ENCODE measurements at regions not wholly inside any gene's neighbourhood (a gene's known extent, or its start where the extent isn't known, plus 50 kb on each side); places are given as distances from the start of the nearest gene placed in this dataset.

DNA sequence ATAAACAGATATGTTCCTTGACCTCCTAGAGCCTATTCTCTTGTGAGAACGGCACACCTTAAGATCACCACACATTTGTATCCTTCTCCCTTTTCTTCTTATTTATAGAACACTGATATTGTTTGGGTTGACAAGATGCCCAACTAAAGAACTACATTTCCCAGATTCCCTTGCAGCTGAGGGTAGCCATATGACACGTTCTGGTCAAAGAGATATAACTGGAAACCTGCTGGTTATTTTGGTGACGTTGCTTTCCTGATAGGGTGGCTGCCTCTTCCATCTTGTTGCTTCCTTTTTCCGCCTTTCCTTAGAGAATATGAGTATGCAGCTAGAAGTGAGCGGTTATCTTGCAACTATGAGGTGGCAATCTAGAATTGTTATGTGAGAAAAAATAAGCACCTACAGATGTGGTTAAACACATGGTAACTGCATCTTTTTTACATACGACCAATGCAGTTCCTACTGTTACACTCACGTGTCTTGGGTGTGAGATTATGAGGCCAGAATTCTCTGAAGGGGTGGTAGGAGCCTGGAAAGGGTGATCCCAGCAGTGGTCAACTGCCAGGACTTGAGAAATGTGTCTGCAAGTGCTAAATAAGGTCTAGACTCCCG, 72.9 kb downstream of the SEC61B start:
- no peaks in the 10 kb centered on the region for H3K9me3 ChIP-seq (ENCODE audit: control insufficient read depth, insufficient read depth, low read length)
- no peak overlapping the region for H3K4me3 ChIP-seq (ENCODE audit: low read depth, low read length)
- CTCF ChIA-PET: no interaction called here
- DNase-seq (ENCODE audit: low read depth, low spot score): no peak
- no peak overlapping the region for H3K27ac ChIP-seq (ENCODE audit: low read depth, low read length)
- TF ChIP-seq, protein P1, sequence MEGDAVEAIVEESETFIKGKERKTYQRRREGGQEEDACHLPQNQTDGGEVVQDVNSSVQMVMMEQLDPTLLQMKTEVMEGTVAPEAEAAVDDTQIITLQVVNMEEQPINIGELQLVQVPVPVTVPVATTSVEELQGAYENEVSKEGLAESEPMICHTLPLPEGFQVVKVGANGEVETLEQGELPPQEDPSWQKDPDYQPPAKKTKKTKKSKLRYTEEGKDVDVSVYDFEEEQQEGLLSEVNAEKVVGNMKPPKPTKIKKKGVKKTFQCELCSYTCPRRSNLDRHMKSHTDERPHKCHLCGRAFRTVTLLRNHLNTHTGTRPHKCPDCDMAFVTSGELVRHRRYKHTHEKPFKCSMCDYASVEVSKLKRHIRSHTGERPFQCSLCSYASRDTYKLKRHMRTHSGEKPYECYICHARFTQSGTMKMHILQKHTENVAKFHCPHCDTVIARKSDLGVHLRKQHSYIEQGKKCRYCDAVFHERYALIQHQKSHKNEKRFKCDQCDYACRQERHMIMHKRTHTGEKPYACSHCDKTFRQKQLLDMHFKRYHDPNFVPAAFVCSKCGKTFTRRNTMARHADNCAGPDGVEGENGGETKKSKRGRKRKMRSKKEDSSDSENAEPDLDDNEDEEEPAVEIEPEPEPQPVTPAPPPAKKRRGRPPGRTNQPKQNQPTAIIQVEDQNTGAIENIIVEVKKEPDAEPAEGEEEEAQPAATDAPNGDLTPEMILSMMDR (IDR thresholded peaks at IDR 0.05; ENCODE audit: low read depth, low read length): no peak
- POLR2A ChIA-PET: no interaction called here
- peaks cover 5% of the 10 kb centered on the region for H3K27me3 ChIP-seq (ENCODE audit: control insufficient read depth, insufficient read depth, low read length)

DNA sequence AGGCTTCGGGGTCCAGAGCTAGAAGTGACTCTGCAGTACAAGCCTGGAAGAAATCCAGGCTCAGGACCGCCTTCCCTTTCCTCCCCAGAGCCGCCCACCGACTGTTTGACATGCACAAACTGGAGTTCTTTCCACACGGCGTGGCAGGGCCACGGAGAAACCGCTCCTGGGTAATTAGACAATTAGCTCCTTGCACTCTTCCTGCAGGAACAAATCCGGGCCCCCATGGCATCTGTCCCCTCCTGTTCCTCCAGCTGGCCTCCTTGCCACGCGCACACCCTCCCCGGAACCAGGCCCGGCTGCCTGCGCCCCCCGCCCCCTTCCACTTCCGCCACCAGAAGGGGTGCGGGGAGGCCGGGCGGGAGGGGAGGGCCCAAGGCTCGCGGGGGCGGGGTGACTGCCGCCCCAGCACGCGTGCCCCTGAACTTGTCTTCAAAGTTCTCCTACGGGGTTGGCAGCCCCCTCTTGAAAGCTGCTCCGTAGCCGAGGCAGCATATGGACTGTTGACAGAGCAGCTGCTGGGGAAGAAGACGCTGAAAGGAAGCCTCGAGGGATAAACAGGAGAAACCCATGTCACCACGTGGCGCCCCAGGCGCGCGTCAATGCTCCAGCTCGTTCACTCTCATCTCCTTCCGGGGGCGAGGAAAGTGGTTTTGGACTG, 74.3 kb downstream of the SEC61B start:
- Histone ChIP-seq H3K9me3 (ENCODE audit: control insufficient read depth, insufficient read depth, low read length) (no peaks in the 10 kb centered on the region), H3K4me3 (ENCODE audit: low read depth, low read length) (no peak overlapping the region), H3K27me3 (ENCODE audit: control insufficient read depth, insufficient read depth, low read length) (peaks cover 5% of the 10 kb centered on the region), H3K27ac (ENCODE audit: low read depth, low read length) (no peak overlapping the region)
- CTCF ChIA-PET: interaction anchor here (0.6 to 1.1 kb wide), 2 partner anchors 56 to 1201 kb away, joined by 3 to 6 read pairs; no protein-coding TSS in a partner anchor
- TF ChIP-seq, protein P1 (IDR thresholded peaks at IDR 0.05; ENCODE audit: low read depth, low read length): no peak
- no peak for DNase-seq (ENCODE audit: low read depth, low spot score)
- POLR2A ChIA-PET: no interaction called here

- no peak for DNase-seq (ENCODE audit: low read depth, low spot score)
- POLR2A ChIA-PET: no interaction called here
- Histone ChIP-seq H3K27me3 (ENCODE audit: control insufficient read depth, insufficient read depth, low read length) (no peaks in the 10 kb centered on the region), H3K4me3 (ENCODE audit: low read depth, low read length) (no peak overlapping the region), H3K9me3 (ENCODE audit: control insufficient read depth, insufficient read depth, low read length) (no peaks in the 10 kb centered on the region), H3K27ac (ENCODE audit: low read depth, low read length) (no peak overlapping the region)
- CTCF ChIA-PET: no interaction called here
- TF ChIP-seq, protein P1 (IDR thresholded peaks at IDR 0.05; ENCODE audit: low read depth, low read length): no peak
These were observed 76.5 kb downstream of the SEC61B start for GRCh38 chr9:99298614-99299013.

DNA sequence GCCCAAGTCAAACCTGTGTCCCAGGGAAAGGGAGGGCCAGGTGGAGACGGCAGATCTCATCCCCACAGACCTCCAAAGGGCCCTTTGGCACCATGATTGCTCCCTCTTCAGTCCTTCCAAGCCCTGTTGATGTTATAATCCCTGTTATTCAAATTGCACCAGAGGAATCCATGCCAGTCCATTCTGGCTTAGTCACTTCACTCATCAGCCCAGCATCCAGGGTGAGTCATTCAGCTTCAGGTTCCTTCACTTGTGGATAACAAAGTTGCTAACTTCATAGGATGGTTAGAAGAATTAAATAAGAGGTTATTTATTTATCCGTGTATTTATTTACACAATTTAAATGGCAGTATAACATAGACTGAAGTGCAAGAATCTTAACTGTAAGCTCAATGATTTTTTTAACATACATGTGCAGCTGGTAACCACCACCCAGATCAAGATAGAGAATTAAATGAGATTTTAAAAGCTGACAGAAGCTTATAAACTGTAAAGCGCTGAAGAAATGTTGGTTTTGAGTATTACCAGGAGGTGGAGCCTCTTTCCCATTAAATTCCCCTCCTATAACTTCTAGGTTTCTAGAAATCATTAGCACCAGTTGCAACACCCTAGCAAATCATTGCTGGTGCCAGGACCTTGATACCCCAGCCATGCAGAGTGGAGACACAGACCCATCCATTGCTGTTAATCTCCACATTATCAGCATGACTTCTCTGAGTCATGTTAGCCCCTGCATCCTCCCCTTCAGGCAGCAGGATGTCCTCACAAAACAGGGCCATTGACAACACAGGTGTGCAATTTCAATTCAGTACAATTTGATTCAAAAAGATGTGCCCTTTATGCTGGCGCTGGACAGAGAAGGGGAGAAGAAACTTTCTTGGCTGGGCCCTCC, 77.4 kb downstream of the SEC61B start:
- Histone ChIP-seq H3K27me3 (ENCODE audit: control insufficient read depth, insufficient read depth, low read length) (no peaks in the 10 kb centered on the region), H3K27ac (ENCODE audit: low read depth, low read length) (no peak overlapping the region), H3K9me3 (ENCODE audit: control insufficient read depth, insufficient read depth, low read length) (no peaks in the 10 kb centered on the region), H3K4me3 (ENCODE audit: low read depth, low read length) (no peak overlapping the region)
- TF ChIP-seq, protein P1 (IDR thresholded peaks at IDR 0.05; ENCODE audit: low read depth, low read length): no peak
- peak; percentile 33 for DNase-seq (ENCODE audit: low read depth, low spot score)
- ChIA-PET POLR2A (no interaction called here), CTCF (interaction anchor here (0.7 to 1.0 kb wide), 2 partner anchors 405 to 525 kb away, joined by 3 read pairs; no protein-coding TSS in a partner anchor)

GRCh38 chr9:99300103-99300439, 78.0 kb downstream of the SEC61B start:
- no peaks in the 10 kb centered on the region for H3K27me3 ChIP-seq (ENCODE audit: control insufficient read depth, insufficient read depth, low read length)
- POLR2A ChIA-PET: no interaction called here
- CTCF ChIA-PET: no interaction called here
- H3K9me3 ChIP-seq (ENCODE audit: control insufficient read depth, insufficient read depth, low read length): no peaks in the 10 kb centered on the region
- no peak for DNase-seq (ENCODE audit: low read depth, low spot score)
- no peak overlapping the region for H3K4me3 ChIP-seq (ENCODE audit: low read depth, low read length)
- H3K27ac ChIP-seq (ENCODE audit: low read depth, low read length): no peak overlapping the region
- TF ChIP-seq, protein P1 (IDR thresholded peaks at IDR 0.05; ENCODE audit: low read depth, low read length): no peak

Measured in AG04450 (cell line).